Ishikawa (cell line): ENCODE measurements at regions not wholly inside any gene's neighbourhood (a gene's known extent, or its start where the extent isn't known, plus 50 kb on each side); places are given as distances from the start of the nearest gene placed in this dataset.

Experiments used
- FOXM1 ChIP-seq: IDR thresholded peaks from 2 replicates; pipeline ENCODE4 v1.6.1; 2012; ENCODE audit warnings: low read depth, borderline replicate concordance
- NFIC ChIP-seq: IDR thresholded peaks from 2 replicates; pipeline ENCODE4 v1.6.1; 2012
- TAF1 ChIP-seq: IDR thresholded peaks from 2 replicates; pipeline ENCODE4 v1.6.1; 2012; ENCODE audit warnings: low read depth, mild to moderate bottlenecking
- TCF12 ChIP-seq: IDR thresholded peaks from 2 replicates; pipeline ENCODE4 v1.6.1; 2012; ENCODE audit warnings: low read depth
- ZBTB7A ChIP-seq: IDR thresholded peaks from 2 replicates; pipeline ENCODE4 v1.6.1; 2012; ENCODE audit warnings: low read depth
- TF ChIP-seq, protein P1 (sequence below): IDR thresholded peaks from 2 replicates; pipeline ENCODE4 v1.6.1; 2012; ENCODE audit warnings: low read depth, mild to moderate bottlenecking

DNA sequence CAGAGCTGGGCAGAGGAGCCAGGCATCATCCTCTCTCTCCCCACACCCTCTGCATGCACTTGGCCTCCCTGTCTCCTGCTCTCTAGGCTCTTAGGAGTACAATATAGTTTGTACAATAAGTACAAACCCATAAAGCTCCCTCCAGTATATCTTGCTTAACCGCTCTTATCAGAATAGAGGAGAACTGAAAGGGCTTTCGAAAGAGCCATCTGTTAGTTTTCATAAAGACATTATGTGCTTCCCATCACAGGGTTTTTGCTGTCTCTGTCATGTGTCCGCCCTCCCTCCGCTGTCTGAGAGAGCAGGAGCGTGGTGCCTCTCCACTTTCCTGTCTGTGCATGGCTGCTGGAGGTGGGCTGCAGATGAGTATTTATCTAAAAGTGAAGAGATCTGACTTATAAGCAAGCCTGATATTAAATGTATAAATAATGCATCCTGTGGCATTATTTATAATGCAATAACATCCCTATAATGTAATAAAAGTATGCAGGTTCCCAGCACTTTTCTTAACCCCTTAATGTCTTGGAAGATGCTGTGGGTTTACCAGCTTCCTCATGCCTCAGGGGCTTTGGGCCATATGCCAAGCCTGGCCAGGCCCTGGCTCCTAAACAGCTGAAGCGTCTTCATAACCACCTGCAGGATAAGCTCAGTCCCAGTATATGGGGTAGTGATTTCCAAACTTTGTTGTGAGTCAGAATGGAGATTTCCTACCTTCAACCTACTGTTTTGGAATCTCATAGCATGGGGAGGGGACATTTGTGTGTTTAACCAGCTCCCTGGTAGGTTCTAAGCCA, 297.1 kb downstream of the DHX35 start:
- TF ChIP-seq FOXM1 (no peak), TCF12 (no peak), ZBTB7A (no peak), NFIC (no peak), TAF1 (no peak)
- TF ChIP-seq, protein P1, sequence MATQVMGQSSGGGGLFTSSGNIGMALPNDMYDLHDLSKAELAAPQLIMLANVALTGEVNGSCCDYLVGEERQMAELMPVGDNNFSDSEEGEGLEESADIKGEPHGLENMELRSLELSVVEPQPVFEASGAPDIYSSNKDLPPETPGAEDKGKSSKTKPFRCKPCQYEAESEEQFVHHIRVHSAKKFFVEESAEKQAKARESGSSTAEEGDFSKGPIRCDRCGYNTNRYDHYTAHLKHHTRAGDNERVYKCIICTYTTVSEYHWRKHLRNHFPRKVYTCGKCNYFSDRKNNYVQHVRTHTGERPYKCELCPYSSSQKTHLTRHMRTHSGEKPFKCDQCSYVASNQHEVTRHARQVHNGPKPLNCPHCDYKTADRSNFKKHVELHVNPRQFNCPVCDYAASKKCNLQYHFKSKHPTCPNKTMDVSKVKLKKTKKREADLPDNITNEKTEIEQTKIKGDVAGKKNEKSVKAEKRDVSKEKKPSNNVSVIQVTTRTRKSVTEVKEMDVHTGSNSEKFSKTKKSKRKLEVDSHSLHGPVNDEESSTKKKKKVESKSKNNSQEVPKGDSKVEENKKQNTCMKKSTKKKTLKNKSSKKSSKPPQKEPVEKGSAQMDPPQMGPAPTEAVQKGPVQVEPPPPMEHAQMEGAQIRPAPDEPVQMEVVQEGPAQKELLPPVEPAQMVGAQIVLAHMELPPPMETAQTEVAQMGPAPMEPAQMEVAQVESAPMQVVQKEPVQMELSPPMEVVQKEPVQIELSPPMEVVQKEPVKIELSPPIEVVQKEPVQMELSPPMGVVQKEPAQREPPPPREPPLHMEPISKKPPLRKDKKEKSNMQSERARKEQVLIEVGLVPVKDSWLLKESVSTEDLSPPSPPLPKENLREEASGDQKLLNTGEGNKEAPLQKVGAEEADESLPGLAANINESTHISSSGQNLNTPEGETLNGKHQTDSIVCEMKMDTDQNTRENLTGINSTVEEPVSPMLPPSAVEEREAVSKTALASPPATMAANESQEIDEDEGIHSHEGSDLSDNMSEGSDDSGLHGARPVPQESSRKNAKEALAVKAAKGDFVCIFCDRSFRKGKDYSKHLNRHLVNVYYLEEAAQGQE: no peak
